ENCODE measurements at regions not wholly inside any gene's neighbourhood (a gene's known extent, or its start where the extent isn't known, plus 50 kb on each side); places are given as distances from the start of the nearest gene placed in this dataset.
"Not testable (repeated sequence)": the region's sequence is repeated elsewhere in the genome, so short reads cannot be mapped to it uniquely, and the experiment has no call there.

GRCh38 chr14:30162066-30162465 is 234.4 kb upstream of the PRKD1 start:
- no peak for DNase-seq

- no peak for DNase-seq
Observed at GRCh38 chr14:30165255-30165654, 237.6 kb upstream of the PRKD1 start.

GRCh38 chr14:30177781-30178180 is 250.1 kb upstream of the PRKD1 start:
- DNase-seq = no peak

- no peak for DNase-seq
Observed at GRCh38 chr14:30179381-30180130, 251.9 kb upstream of the PRKD1 start.

GRCh38 chr14:30180219-30180618 is 252.6 kb upstream of the PRKD1 start:
- no peak for DNase-seq

GRCh38 chr14:30185832-30186231 is 258.2 kb upstream of the PRKD1 start:
- DNase-seq = no peak

GRCh38 chr14:30191639-30192279 is 264.1 kb upstream of the PRKD1 start:
- no peak for DNase-seq

GRCh38 chr14:30193101-30193500 is 265.5 kb upstream of the PRKD1 start:
- no peak for DNase-seq

GRCh38 chr14:30193845-30194501 is 266.3 kb upstream of the PRKD1 start:
- no peak for DNase-seq

GRCh38 chr14:30194741-30195148 is 267.1 kb upstream of the PRKD1 start:
- DNase-seq = no peak

GRCh38 chr14:30195941-30196340 is 268.3 kb upstream of the PRKD1 start:
- DNase-seq = no peak

GRCh38 chr14:30196861-30197260 is 269.2 kb upstream of the PRKD1 start:
- no peak for DNase-seq

- not testable (repeated sequence) for DNase-seq
Observed at GRCh38 chr14:30198720-30199119, 271.1 kb upstream of the PRKD1 start.

GRCh38 chr14:30204431-30204980 is 276.9 kb upstream of the PRKD1 start:
- DNase-seq = no peak

GRCh38 chr14:30209136-30209535 is 281.5 kb upstream of the PRKD1 start:
- DNase-seq = no peak

GRCh38 chr14:30210630-30211029 is 283.0 kb upstream of the PRKD1 start:
- DNase-seq = no peak

GRCh38 chr14:30211326-30211725 is 283.7 kb upstream of the PRKD1 start:
- DNase-seq = no peak

GRCh38 chr14:30214014-30214413 is 286.4 kb upstream of the PRKD1 start:
- DNase-seq = no peak

GRCh38 chr14:30214461-30215090 is 286.9 kb upstream of the PRKD1 start:
- DNase-seq = no peak

- DNase-seq = no peak
Observed at GRCh38 chr14:30218907-30219306, 291.3 kb upstream of the PRKD1 start.

GRCh38 chr14:30221546-30221945 is 293.9 kb upstream of the PRKD1 start:
- no peak for DNase-seq

- no peak for DNase-seq
Observed at GRCh38 chr14:30223385-30223785, 295.7 kb upstream of the PRKD1 start.

GRCh38 chr14:30223966-30224365 is 296.3 kb upstream of the PRKD1 start:
- no peak for DNase-seq
